SK-N-MC (cell line): ENCODE measurements at regions not wholly inside any gene's neighbourhood (a gene's known extent, or its start where the extent isn't known, plus 50 kb on each side); places are given as distances from the start of the nearest gene placed in this dataset.

ENCODE experiments used
- EZH2 ChIP-seq: fragments of 200-600 bp; sonication (generic); IDR thresholded peaks from one replicate; pipeline ENCODE4 v1.6.1; 2017; ENCODE audit warnings: antibody characterized with exemption
- FOXP2 ChIP-seq: optimal IDR thresholded peaks from 2 replicates; pipeline ENCODE3; 2011; ENCODE audit warnings: mild to moderate bottlenecking, moderate library complexity; ENCODE audit not compliant: insufficient read depth; ENCODE audit errors: extremely low read length, control extremely low read depth
- POLR2AphosphoS5 ChIP-seq: IDR thresholded peaks from 2 replicates; pipeline ENCODE4 v1.6.1; 2012; ENCODE audit warnings: mild to moderate bottlenecking, low read depth, low read length, borderline replicate concordance

DNA sequence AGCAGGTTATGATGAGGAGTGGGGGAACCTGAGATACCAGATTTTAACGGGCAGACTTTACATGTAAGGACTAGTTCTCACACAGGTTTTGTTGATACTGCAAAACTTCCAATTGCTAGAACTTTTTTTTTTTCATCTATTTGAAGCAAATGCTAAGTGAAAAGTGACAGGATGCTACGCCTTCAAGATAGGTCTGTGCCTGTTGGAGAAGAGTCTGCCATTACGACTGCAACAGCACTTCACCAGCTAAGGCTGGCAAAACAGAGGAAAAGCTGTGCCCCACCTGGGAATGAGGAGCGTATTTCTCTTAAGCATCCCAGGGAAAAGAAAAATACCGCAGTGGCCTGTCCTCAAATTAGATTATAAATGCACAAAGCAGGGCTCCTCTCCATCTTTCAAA lies 102.0 kb upstream of the CDH6 start:
- TF ChIP-seq POLR2AphosphoS5: no peak
- TF ChIP-seq EZH2: no peak
- no peak for TF ChIP-seq FOXP2
